ENCODE measurements at regions not wholly inside any gene's neighbourhood (a gene's known extent, or its start where the extent isn't known, plus 50 kb on each side); places are given as distances from the start of the nearest gene placed in this dataset.

- ChIA-PET CTCF (no interaction called here), POLR2A (no interaction called here)
- Mint-ChIP-seq H3K4me3 (no peak overlapping the region), H3K36me3 (ENCODE audit: low read depth) (no peaks in the 10 kb centered on the region), H3K27me3 (ENCODE audit: low read depth) (no peaks in the 10 kb centered on the region), H3K4me1 (ENCODE audit: low read depth) (no peaks in the 10 kb centered on the region), H3K27ac (no peak overlapping the region), H3K9me3 (ENCODE audit: insufficient read depth) (no peaks in the 10 kb centered on the region)
- ATAC-seq (no peak), DNase-seq (no peak)
Observed at GRCh38 chrX:22399437-22400192, 126.9 kb downstream of the CBLL2 start.

- H3K27ac Mint-ChIP-seq = no peak overlapping the region
- ChIA-PET POLR2A (no interaction called here), CTCF (no interaction called here)
- no peaks in the 10 kb centered on the region for H3K36me3 Mint-ChIP-seq (ENCODE audit: low read depth)
- no peaks in the 10 kb centered on the region for H3K27me3 Mint-ChIP-seq (ENCODE audit: low read depth)
- H3K4me3 Mint-ChIP-seq = no peak overlapping the region
- H3K4me1 Mint-ChIP-seq (ENCODE audit: low read depth) = no peaks in the 10 kb centered on the region
- H3K9me3 Mint-ChIP-seq (ENCODE audit: insufficient read depth) = no peaks in the 10 kb centered on the region
- ATAC-seq (no peak), DNase-seq (no peak)
Observed at GRCh38 chrX:22404297-22404696, 131.6 kb downstream of the CBLL2 start.

- no peaks in the 10 kb centered on the region for H3K9me3 Mint-ChIP-seq (ENCODE audit: insufficient read depth)
- no peaks in the 10 kb centered on the region for H3K4me1 Mint-ChIP-seq (ENCODE audit: low read depth)
- ATAC-seq = no peak
- no peak overlapping the region for H3K27ac Mint-ChIP-seq
- POLR2A ChIA-PET = no interaction called here
- CTCF ChIA-PET = no interaction called here
- no peak for DNase-seq
- no peak overlapping the region for H3K4me3 Mint-ChIP-seq
- H3K27me3 Mint-ChIP-seq (ENCODE audit: low read depth) = no peaks in the 10 kb centered on the region
- no peaks in the 10 kb centered on the region for H3K36me3 Mint-ChIP-seq (ENCODE audit: low read depth)
Observed at GRCh38 chrX:22406201-22406737, 133.6 kb downstream of the CBLL2 start.

GRCh38 chrX:22409418-22409817 lies 136.7 kb downstream of the CBLL2 start:
- no peaks in the 10 kb centered on the region for H3K9me3 Mint-ChIP-seq (ENCODE audit: insufficient read depth)
- H3K27me3 Mint-ChIP-seq (ENCODE audit: low read depth) = no peaks in the 10 kb centered on the region
- ATAC-seq (no peak), DNase-seq (no peak)
- no peak overlapping the region for H3K27ac Mint-ChIP-seq
- ChIA-PET CTCF (interaction anchor here (0.6 kb wide), 1 partner anchor 939 kb away, joined by 3 read pairs; no protein-coding TSS in a partner anchor), POLR2A (no interaction called here)
- no peak overlapping the region for H3K4me3 Mint-ChIP-seq
- no peaks in the 10 kb centered on the region for H3K36me3 Mint-ChIP-seq (ENCODE audit: low read depth)
- no peaks in the 10 kb centered on the region for H3K4me1 Mint-ChIP-seq (ENCODE audit: low read depth)

GRCh38 chrX:22424122-22424915 lies 151.6 kb downstream of the CBLL2 start:
- H3K4me3 Mint-ChIP-seq = no peak overlapping the region
- no peaks in the 10 kb centered on the region for H3K27me3 Mint-ChIP-seq (ENCODE audit: low read depth)
- H3K4me1 Mint-ChIP-seq (ENCODE audit: low read depth) = no peaks in the 10 kb centered on the region
- ChIA-PET POLR2A (no interaction called here), CTCF (no interaction called here)
- no peaks in the 10 kb centered on the region for H3K36me3 Mint-ChIP-seq (ENCODE audit: low read depth)
- DNase-seq (no peak), ATAC-seq (no peak)
- H3K27ac Mint-ChIP-seq = no peak overlapping the region
- H3K9me3 Mint-ChIP-seq (ENCODE audit: insufficient read depth) = no peaks in the 10 kb centered on the region

GRCh38 chrX:22424919-22425318 lies 152.2 kb downstream of the CBLL2 start:
- Mint-ChIP-seq H3K9me3 (ENCODE audit: insufficient read depth) (no peaks in the 10 kb centered on the region), H3K27me3 (ENCODE audit: low read depth) (no peaks in the 10 kb centered on the region), H3K27ac (no peak overlapping the region), H3K4me1 (ENCODE audit: low read depth) (no peaks in the 10 kb centered on the region), H3K4me3 (no peak overlapping the region), H3K36me3 (ENCODE audit: low read depth) (no peaks in the 10 kb centered on the region)
- DNase-seq (no peak), ATAC-seq (no peak)
- ChIA-PET CTCF (no interaction called here), POLR2A (no interaction called here)

- Mint-ChIP-seq H3K4me1 (ENCODE audit: low read depth) (no peaks in the 10 kb centered on the region), H3K36me3 (ENCODE audit: low read depth) (no peaks in the 10 kb centered on the region), H3K27me3 (ENCODE audit: low read depth) (no peaks in the 10 kb centered on the region), H3K4me3 (no peak overlapping the region), H3K9me3 (ENCODE audit: insufficient read depth) (no peaks in the 10 kb centered on the region), H3K27ac (no peak overlapping the region)
- CTCF ChIA-PET = no interaction called here
- POLR2A ChIA-PET = no interaction called here
- ATAC-seq (no peak), DNase-seq (no peak)
Observed at GRCh38 chrX:22429704-22430103, 157.0 kb downstream of the CBLL2 start.

- no peak overlapping the region for H3K27ac Mint-ChIP-seq
- ChIA-PET POLR2A (no interaction called here), CTCF (no interaction called here)
- no peaks in the 10 kb centered on the region for H3K27me3 Mint-ChIP-seq (ENCODE audit: low read depth)
- ATAC-seq (no peak), DNase-seq (no peak)
- H3K4me1 Mint-ChIP-seq (ENCODE audit: low read depth) = no peaks in the 10 kb centered on the region
- H3K36me3 Mint-ChIP-seq (ENCODE audit: low read depth) = no peaks in the 10 kb centered on the region
- no peak overlapping the region for H3K4me3 Mint-ChIP-seq
- H3K9me3 Mint-ChIP-seq (ENCODE audit: insufficient read depth) = no peaks in the 10 kb centered on the region
Observed at GRCh38 chrX:22430701-22431100, 158.0 kb downstream of the CBLL2 start.

- no peak for DNase-seq
- no peaks in the 10 kb centered on the region for H3K4me1 Mint-ChIP-seq (ENCODE audit: low read depth)
- H3K9me3 Mint-ChIP-seq (ENCODE audit: insufficient read depth) = no peaks in the 10 kb centered on the region
- H3K27me3 Mint-ChIP-seq (ENCODE audit: low read depth) = no peaks in the 10 kb centered on the region
- POLR2A ChIA-PET = no interaction called here
- CTCF ChIA-PET = no interaction called here
- no peak overlapping the region for H3K4me3 Mint-ChIP-seq
- H3K36me3 Mint-ChIP-seq (ENCODE audit: low read depth) = no peaks in the 10 kb centered on the region
- no peak for ATAC-seq
- H3K27ac Mint-ChIP-seq = no peak overlapping the region
Observed at GRCh38 chrX:22433292-22434070, 160.8 kb downstream of the CBLL2 start.

- no peak overlapping the region for H3K27ac Mint-ChIP-seq
- no peaks in the 10 kb centered on the region for H3K9me3 Mint-ChIP-seq (ENCODE audit: insufficient read depth)
- ATAC-seq (no peak), DNase-seq (no peak)
- no peaks in the 10 kb centered on the region for H3K4me1 Mint-ChIP-seq (ENCODE audit: low read depth)
- ChIA-PET CTCF (no interaction called here), POLR2A (no interaction called here)
- H3K4me3 Mint-ChIP-seq = no peak overlapping the region
- no peaks in the 10 kb centered on the region for H3K27me3 Mint-ChIP-seq (ENCODE audit: low read depth)
- no peaks in the 10 kb centered on the region for H3K36me3 Mint-ChIP-seq (ENCODE audit: low read depth)
Observed at GRCh38 chrX:22445880-22446279, 173.2 kb downstream of the CBLL2 start.

GRCh38 chrX:22462959-22463358 lies 190.2 kb downstream of the CBLL2 start:
- H3K27me3 Mint-ChIP-seq (ENCODE audit: low read depth) = no peaks in the 10 kb centered on the region
- DNase-seq (no peak), ATAC-seq (no peak)
- ChIA-PET CTCF (no interaction called here), POLR2A (no interaction called here)
- peaks cover 7% of the 10 kb centered on the region for H3K4me1 Mint-ChIP-seq (ENCODE audit: low read depth)
- H3K9me3 Mint-ChIP-seq (ENCODE audit: insufficient read depth) = no peaks in the 10 kb centered on the region
- no peaks in the 10 kb centered on the region for H3K36me3 Mint-ChIP-seq (ENCODE audit: low read depth)
- H3K27ac Mint-ChIP-seq = no peak overlapping the region
- no peak overlapping the region for H3K4me3 Mint-ChIP-seq

- POLR2A ChIA-PET = no interaction called here
- H3K36me3 Mint-ChIP-seq (ENCODE audit: low read depth) = no peaks in the 10 kb centered on the region
- H3K27ac Mint-ChIP-seq = no peak overlapping the region
- no peaks in the 10 kb centered on the region for H3K9me3 Mint-ChIP-seq (ENCODE audit: insufficient read depth)
- H3K27me3 Mint-ChIP-seq (ENCODE audit: low read depth) = no peaks in the 10 kb centered on the region
- H3K4me3 Mint-ChIP-seq = no peak overlapping the region
- ATAC-seq (no peak), DNase-seq (no peak)
- CTCF ChIA-PET = no interaction called here
- peaks cover 8% of the 10 kb centered on the region for H3K4me1 Mint-ChIP-seq (ENCODE audit: low read depth)
Observed at GRCh38 chrX:22467571-22467970, 194.9 kb downstream of the CBLL2 start.

Data from activated CD8-positive, alpha-beta T cell treated with anti-CD3 and anti-CD28 coated beads, Interleukin-2, amount 10 ng/mL, durations not matched to agents 7 days and 5 days (primary cell).